DMS 273 (cell line): ENCODE measurements at regions not wholly inside any gene's neighbourhood (a gene's known extent, or its start where the extent isn't known, plus 50 kb on each side); places are given as distances from the start of the nearest gene placed in this dataset.
"Not testable (repeated sequence)": the region's sequence is repeated elsewhere in the genome, so short reads cannot be mapped to it uniquely, and the experiment has no call there.

Experiments used
- DNase-seq: peaks from one replicate; lab custom pipeline; 2025; ENCODE audit not compliant: unreplicated experiment; lab: John Stamatoyannopoulos, UW

DNA sequence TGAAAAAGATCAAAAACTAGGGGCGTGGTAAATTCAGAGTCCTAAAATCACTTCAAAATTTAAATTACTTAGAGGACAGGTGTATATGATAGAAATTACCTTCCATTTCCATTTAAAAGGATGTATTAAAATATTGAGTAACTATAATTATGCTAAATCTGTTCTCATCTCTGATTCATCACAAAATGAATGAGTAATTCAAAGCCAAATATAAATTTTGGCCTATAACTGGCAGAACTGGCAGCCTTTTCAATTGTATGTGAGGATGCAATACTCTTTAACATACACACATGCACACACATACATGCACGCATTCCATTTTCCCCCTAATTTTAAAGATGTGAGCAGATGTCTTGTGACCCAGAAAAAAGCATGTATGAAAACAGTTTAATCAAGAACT is 194.6 kb downstream of the EPM2A start:
- DNase-seq = no peak

DNA sequence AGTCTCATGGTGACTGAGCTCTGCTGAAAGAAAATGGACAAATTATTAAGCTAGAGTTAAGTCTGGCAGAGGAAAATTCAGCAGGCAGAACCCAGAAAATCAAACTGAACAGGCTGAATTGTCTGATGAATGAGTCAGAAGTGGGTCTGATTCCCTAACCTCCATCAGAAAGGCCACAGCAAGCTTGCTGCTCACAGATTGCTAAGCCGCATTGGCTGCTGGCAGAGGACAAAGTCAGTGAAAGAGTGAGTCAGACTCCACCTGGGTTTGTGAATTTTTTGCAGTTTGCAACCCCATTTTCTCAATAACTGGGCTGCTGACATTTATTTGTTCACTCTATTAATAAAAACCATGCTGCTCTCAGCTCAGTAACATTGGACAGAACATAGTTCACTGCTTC is 191.3 kb downstream of the EPM2A start:
- DNase-seq = no peak

- DNase-seq = no peak
Observed at GRCh38 chr6:145544514-145544913, 190.8 kb downstream of the EPM2A start.

DNA sequence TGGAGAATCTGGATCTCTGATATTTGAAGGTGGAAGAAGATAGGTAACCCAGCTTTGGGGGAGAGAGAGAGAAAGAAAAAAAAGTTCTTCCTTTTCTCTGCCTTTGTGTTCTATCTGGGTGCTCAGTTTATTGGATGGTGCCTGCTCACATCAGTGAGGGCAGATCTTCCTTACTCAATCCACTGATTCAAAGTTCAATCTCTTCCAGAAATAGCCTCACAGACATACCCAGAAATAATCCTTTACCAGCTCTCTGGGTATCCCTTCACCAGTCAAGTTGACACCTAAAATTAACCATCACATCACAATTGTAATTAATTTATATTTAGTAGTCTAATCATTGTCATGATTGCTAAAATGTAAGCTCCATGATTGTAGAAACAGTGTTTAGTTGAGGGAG is 189.1 kb downstream of the EPM2A start:
- no peak for DNase-seq

DNA sequence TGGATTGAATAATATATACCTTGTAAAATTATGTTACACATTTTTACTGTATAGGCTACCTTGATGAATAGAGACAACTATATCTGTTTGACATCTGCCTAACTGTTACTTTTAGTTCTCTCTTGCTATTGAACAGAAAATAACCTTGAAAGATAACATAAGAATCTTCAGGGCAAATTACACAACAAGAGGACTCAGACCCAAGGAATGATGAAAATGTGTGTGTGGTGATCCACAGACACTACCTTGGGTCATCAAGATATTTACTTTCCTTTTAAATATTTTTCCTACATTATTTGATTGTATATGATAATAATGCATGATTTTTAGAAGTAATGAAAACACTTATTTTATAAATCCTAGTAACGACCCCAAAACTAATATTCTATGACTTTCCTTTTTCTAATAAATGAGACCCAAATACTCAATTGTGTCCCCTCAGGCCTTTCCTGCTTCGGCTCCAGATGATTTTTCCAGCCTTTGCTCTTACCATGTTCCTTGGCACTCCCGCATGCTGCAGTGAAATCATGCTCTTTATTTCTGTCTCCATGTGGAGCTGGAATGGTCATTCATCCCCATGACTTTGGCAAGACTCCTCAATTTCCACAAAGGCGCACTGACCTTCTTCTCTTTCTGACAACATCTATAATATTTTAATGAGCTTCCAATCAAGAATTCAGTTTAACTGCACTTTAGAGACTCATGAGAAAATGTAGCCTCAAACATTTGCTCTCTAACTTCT is 187.6 kb downstream of the EPM2A start:
- no peak for DNase-seq

- DNase-seq = no peak
Observed at GRCh38 chr6:145548933-145549648, 186.2 kb downstream of the EPM2A start.

- no peak for DNase-seq
Observed at GRCh38 chr6:145551164-145551563, 184.2 kb downstream of the EPM2A start.

DNA sequence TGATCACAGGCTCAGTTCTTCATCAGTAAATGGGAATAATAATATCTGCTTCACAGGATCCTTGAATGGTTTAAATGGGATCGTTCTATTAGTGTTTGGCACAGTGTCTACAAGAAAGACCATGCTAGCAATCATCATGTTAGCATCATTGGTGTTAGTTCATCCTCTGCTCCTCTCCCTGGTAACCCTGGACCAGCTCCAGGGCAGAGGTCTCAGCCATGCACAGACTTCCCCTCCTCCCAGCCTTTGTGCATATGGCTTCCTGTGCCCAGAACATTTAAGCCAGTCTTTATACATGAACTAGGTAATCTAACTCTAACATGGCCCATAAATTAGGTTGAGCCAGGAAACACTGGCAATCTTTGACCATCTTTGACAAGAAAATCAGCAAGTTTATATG is 180.2 kb downstream of the EPM2A start:
- no peak for DNase-seq

DNA sequence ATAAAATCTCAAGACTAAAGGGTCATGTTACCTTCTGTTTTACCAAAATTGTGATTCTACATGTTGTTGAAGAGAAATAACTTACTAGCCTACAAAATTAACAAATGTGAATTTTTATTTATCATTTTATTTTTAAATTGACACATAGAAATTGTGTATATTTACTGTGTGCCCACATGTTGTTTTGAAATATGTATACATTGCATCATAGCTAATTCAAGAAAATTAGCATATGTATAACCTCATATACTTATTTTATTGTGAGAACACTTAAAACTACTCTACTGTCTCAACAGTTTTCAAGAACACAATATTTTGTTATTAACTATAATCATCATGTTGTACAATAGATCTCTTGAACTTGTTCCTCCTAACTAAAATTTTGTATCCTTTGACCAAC is 177.8 kb downstream of the EPM2A start:
- no peak for DNase-seq

DNA sequence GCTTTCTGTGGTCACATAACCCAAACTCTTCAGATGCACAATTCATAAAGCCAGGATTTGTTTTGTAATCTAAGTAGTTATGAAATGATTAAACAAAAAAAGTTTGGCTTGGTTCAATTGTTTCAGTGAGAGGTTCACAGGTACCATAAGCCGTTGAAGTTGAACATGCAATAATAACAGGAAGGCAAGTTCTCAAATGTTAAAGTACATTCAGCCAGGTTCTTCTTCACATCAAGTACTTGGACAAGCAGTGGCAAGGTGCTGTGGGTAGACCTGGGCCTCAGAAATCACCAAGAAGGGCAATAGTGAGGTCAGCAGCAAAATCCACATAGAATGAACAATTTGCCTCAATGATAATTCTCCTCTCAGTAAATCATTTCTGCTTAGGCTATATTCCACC is 175.5 kb downstream of the EPM2A start:
- no peak for DNase-seq

- DNase-seq = no peak
Observed at GRCh38 chr6:145561095-145562072, 173.9 kb downstream of the EPM2A start.

DNA sequence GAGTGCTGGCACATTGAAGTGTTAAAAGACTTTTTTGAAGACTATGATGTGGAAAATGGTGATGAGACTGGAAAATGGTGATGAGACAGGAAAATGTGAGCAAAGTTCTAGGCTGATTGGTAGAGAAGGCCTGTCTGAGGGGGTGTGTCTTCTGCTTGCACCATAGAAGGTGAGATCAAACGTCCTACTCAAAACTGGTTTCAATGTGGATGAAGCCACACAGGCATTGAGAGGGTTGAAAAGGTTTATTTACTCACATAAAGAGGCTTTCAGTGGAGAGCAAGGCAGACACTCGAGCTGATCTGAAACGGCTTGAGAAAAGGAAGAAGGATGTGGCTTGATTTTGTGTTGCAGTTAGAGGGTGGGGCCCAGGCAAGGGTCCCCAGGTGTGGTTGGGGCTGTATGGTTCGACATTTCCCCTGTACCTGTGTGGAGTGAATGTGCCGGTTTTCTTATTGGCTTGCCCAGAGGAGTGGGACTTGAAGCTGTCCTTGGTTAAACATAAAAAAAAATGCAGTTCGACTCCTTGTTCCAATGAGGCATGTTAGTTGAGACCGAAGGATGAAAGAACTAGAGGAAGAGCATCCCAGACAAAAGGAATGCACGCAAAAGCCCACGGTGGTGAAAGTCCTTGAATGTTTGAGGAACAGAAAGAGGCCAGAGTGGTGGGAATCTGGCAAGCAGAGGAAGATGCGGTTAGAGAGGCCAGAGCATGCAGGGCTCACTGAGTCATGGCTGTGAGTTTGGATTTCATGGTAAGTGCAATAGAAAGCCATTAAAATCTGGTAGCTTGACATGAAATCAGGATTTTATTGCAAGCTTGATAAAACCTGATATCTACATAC is 172.3 kb downstream of the EPM2A start:
- no peak for DNase-seq

DNA sequence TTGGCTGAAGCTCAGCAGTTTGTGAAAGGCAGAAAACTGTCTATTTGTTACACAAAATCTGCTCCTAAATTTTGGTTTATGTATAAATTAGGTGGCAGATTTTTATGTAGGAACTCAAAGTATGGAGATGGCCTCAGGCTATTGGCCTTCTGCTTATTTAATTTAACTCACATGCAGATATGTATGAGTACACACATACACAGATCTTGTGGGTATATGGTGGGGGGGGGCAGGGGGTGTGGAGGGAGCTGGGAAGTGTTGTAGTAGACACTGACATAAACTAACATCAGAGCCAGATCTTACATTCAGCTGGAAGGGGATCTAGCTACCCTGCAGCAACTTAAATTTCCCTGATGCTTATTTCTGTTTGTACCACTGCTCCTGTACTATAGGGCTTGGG is 170.8 kb downstream of the EPM2A start:
- no peak for DNase-seq

- DNase-seq = no peak
Observed at GRCh38 chr6:145567684-145568252, 167.6 kb downstream of the EPM2A start.

DNA sequence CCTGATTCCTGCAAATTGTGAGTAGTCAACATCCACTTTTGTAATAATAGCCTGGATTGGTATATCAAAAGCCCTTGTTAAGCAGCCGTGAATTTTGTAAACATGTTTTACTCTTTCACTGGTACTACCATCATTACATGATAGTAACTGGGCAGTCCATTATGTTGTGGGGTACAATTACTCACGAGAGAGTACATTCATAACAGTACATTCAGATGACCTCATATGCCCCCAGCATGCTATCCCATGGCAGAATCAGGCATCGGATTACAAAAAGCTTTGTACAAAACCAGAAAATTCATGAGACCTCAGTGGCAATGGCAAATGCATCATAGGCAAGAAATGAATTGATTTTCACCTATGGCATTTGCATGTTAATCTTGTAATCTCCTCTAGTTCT is 166.2 kb downstream of the EPM2A start:
- peak; percentile 39 for DNase-seq

DNA sequence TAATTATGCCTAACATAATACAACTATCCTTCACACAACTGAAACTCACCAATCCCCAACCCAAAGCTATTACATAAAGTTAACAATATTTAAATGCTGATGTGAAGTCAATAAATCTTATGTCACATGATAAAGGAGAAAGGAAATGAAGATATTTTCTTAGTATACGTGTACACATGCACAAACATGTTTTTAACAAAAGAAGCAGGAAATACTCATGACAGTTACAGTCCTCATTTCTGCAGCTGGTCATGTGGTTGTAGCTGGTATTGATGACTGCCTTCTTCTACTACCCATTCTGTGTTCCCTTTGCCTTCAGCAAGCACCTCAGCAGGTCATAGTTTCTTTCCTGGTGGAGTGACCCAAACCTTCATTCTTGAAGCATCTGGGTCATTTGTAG is 165.0 kb downstream of the EPM2A start:
- not testable (repeated sequence) for DNase-seq

GRCh38 chr6:145574269-145574668 is 161.1 kb downstream of the EPM2A start:
- not testable (repeated sequence) for DNase-seq
